Pancreas (tissue), 10 donors: ENCODE measurements at regions not wholly inside any gene's neighbourhood (a gene's known extent, or its start where the extent isn't known, plus 50 kb on each side); places are given as distances from the start of the nearest gene placed in this dataset.

Source experiments
- ATAC-seq, 4 donors: fragments of 200-7000 bp; cut with Tn5 transposase; one replicate each; pipeline versions ENCODE4 v1.8.0 to v1.9.1; 2020; ENCODE audit warnings: mild to moderate bottlenecking in 4 of 4, moderate library complexity in 4 of 4
- DNase-seq, 6 donors: peaks; one replicate each; pipeline ENCODE4 v3.0.0-alpha.2; 2020
- FAIRE-seq: peaks from 2 replicates; lab custom pipeline; 2012; peaks lifted over from hg19 to GRCh38; lab: Jason Lieb, UNC
- H3K27ac ChIP-seq, 4 donors: fragments of 200-600 bp; sonication (generic); 1 replicate in 3 of 4; 2 replicates in 1 of 4; pipeline versions ENCODE4 v1.5.0 to v1.8.0; 2020
- H3K27me3 ChIP-seq, 4 donors: fragments of 200-600 bp; one replicate each; pipeline ENCODE4 v1.8.0; 2021
- H3K36me3 ChIP-seq, 3 donors: fragments of 200-600 bp; sonication (generic) in 1 of 3; one replicate each; pipeline versions ENCODE4 v1.5.0 to v1.8.0; 2020 to 2021
- H3K4me1 ChIP-seq, 3 donors: fragments of 200-600 bp; one replicate each; pipeline ENCODE4 v1.8.0; 2021
- H3K4me3 ChIP-seq, 4 donors: fragments of 200-600 bp; sonication (generic) in 2 of 4; one replicate each; pipeline versions ENCODE4 v1.5.0 to v1.8.0; 2020 to 2021
- H3K9me3 ChIP-seq, 4 donors: fragments of 200-600 bp; one replicate each; pipeline ENCODE4 v1.8.0; 2021
- WGBS, 2 donors: extraction: QIAGEN DNeasy Blood & Tissue Kit; methylation state at CpG; one replicate each; pipeline ENCODE4 v1.1.7; 2013; 5-methylcytosine and 5-hydroxymethylcytosine counted together
- intact Hi-C, 3 donors: fragments of 100-400 bp; cut with DNase I; formaldehyde crosslinking; loops; one replicate each; pipeline versions ENCODE4 v1.11.1 to v1.14.2; 2022
- TF ChIP-seq, protein P1 (sequence below), 4 donors: fragments of 200-600 bp; sonication (generic) in 3 of 4; IDR thresholded peaks; one replicate each; pipeline versions ENCODE4 v1.5.0 to v1.8.0; 2021; ENCODE audit warnings: antibody characterized with exemption in 4 of 4
- donor health status: healthy with polysubstance abuse.
- donor health status: DM: no; HTN: no; CAD: no; lungs with moderate emphysema.
- donor health status: DM: no; HTN: no; CAD: no.
- donor health status: control.
- donor health status: control.
- donor health status: Bipolar disorder and iron deficiency.
- donor health status: DM: yes; HTN: yes; CAD: no.
- donor health status: DM: no; HTN: no; CAD: no.
- donor health status: DM: no; HTN: no; CAD: no.
- donor health status: DM: yes; HTN: yes; CAD: no.

DNA sequence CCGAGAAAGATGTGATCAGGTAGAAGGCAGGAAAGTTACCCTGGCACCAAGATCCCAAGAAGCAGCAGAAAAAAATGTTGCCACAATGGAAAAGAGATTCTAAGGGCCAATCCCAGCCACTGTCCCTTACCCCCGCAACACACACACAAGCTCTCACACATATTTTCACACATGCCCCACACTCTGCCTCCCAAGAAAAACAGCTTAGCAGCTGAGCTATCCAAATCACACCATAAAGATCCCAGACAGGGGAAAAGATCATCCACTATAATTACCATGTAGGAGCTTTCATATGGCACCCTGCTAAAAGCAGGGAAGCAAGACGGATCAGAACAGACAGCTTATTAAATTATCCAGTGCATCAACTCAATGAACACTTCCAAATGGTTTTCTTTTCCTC, 143.4 kb downstream of the FAM114A2 start:
- TF ChIP-seq, protein P1, sequence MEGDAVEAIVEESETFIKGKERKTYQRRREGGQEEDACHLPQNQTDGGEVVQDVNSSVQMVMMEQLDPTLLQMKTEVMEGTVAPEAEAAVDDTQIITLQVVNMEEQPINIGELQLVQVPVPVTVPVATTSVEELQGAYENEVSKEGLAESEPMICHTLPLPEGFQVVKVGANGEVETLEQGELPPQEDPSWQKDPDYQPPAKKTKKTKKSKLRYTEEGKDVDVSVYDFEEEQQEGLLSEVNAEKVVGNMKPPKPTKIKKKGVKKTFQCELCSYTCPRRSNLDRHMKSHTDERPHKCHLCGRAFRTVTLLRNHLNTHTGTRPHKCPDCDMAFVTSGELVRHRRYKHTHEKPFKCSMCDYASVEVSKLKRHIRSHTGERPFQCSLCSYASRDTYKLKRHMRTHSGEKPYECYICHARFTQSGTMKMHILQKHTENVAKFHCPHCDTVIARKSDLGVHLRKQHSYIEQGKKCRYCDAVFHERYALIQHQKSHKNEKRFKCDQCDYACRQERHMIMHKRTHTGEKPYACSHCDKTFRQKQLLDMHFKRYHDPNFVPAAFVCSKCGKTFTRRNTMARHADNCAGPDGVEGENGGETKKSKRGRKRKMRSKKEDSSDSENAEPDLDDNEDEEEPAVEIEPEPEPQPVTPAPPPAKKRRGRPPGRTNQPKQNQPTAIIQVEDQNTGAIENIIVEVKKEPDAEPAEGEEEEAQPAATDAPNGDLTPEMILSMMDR (IDR thresholded peaks at IDR 0.05): no peak
- Histone ChIP-seq H3K4me3 (no peak overlapping the region), H3K4me1 (no peaks in the 10 kb centered on the region), H3K27ac (no peak overlapping the region), H3K9me3 (no peaks in the 10 kb centered on the region), H3K27me3 (no peaks in the 10 kb centered on the region), H3K36me3 (no peaks in the 10 kb centered on the region)
- FAIRE-seq (no peak), DNase-seq (no peak), ATAC-seq (no peak)
- intact Hi-C loops: no loop called here
- 63 to 71% methylated on average over 3 of the region's 3 CpGs for WGBS, 2 donors

DNA sequence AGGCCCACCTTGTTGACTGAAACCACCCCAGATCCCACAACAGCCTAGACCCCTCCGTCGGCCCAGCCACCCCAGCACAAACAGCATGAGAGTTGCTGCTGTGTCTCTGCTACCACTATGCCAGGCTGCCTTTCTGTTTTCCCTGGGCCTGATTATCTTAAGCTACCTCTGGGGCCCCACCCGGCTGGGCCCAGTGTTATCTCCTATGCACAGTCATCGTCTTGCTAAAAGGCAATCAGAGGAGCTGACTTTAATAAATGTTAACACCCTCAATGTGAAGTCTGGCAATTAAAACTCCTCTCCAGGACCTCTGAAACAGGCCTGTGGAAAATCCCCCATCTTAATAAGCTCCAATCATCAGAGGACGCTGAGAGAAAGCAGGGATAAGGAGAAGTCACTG, 144.9 kb downstream of the FAM114A2 start:
- TF ChIP-seq, protein P1 (IDR thresholded peaks at IDR 0.05): no peak
- no peak overlapping the region for H3K27ac ChIP-seq
- no peaks in the 10 kb centered on the region for H3K27me3 ChIP-seq
- no peaks in the 10 kb centered on the region for H3K36me3 ChIP-seq
- no peak overlapping the region for H3K4me3 ChIP-seq
- WGBS, 2 donors: 53 to 62% methylated on average over 5 of the region's 5 CpGs
- FAIRE-seq: no peak
- intact Hi-C loops: no loop called here
- H3K4me1 ChIP-seq: no peaks in the 10 kb centered on the region
- ATAC-seq: no peak
- H3K9me3 ChIP-seq: no peaks in the 10 kb centered on the region
- peak in 1 of 6 donors; percentile 19 for DNase-seq

DNA sequence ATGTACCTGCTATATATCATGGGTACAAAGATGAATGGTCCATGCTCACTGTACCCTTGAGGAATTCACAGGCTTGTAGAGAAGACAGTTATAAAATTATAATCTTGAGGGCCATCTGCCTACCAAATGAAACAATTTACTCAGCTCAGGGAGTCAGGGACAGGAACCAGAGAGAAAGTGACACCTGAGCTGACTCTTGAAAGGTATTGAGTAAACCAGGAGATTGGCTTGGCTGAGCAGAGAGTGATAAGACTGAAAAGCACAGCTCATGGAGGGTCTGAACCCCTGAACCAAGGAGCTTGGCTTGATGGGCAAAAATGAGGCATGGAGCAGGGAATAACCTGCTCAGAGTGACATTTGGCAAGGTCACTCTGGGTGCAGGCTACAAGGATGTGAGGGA, 147.3 kb downstream of the FAM114A2 start:
- DNase-seq (no peak), FAIRE-seq (no peak), ATAC-seq (no peak)
- Histone ChIP-seq H3K27me3 (no peaks in the 10 kb centered on the region), H3K4me3 (no peak overlapping the region), H3K4me1 (no peaks in the 10 kb centered on the region), H3K9me3 (no peaks in the 10 kb centered on the region), H3K36me3 (no peaks in the 10 kb centered on the region), H3K27ac (no peak overlapping the region)
- TF ChIP-seq, protein P1 (IDR thresholded peaks at IDR 0.05): no peak
- intact Hi-C loops: no loop called here

DNA sequence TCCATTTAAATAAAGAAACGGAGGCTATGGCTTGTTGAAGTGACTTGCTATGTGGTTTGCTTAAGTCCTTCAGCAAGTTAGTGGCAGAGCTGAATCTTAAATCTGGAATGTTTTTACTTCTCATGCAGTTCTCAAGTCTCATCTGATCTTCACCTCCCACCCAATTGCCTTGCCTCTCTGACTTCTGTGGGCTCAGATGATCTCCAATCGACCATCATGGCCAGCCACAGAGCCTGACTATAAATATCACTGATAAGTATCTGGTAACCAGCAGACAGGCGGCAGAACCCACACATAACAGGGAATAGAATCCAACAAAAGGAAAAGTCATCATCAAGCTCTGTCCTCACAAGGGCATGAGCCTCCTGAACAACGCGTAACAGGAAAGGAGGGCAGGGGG, 149.9 kb downstream of the FAM114A2 start:
- ATAC-seq: no peak
- WGBS, 2 donors: 52 to 62% methylated on average over 5 of the region's 5 CpGs

DNA sequence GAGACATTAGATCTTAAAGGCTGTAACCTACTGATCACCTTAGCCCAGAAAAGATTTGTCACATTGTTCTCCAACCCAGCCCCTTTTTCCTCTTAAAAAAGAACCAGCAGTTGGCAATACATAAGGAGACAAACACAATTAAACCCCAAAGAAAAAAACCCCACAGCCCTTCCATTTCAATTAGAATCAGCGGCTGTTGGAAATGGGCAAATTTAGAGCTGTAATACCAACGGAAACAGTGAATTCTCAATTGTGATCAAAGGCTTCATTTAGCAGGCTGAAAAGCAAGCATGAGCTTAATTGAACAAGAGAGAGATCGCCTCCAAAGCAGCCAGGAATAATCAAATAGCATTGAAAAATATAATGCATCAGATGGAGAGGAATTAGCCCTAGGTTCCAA, 153.6 kb downstream of the FAM114A2 start:
- ATAC-seq (no peak), DNase-seq (no peak), FAIRE-seq (no peak)
- H3K27ac ChIP-seq: no peak overlapping the region
- H3K4me1 ChIP-seq: no peaks in the 10 kb centered on the region
- intact Hi-C loops: no loop called here
- H3K27me3 ChIP-seq: no peaks in the 10 kb centered on the region
- TF ChIP-seq, protein P1 (IDR thresholded peaks at IDR 0.05): no peak
- WGBS, 2 donors: 66 to 75% methylated on average over 3 of the region's 3 CpGs
- H3K36me3 ChIP-seq: no peaks in the 10 kb centered on the region
- no peak overlapping the region for H3K4me3 ChIP-seq
- no peaks in the 10 kb centered on the region for H3K9me3 ChIP-seq

More for the DNA sequence above, 149.9 kb downstream of the FAM114A2 start:
- intact Hi-C loops: no loop called here
- no peak overlapping the region for H3K4me3 ChIP-seq
- no peaks in the 10 kb centered on the region for H3K4me1 ChIP-seq
- no peaks in the 10 kb centered on the region for H3K9me3 ChIP-seq
- no peaks in the 10 kb centered on the region for H3K27me3 ChIP-seq
- FAIRE-seq (no peak), DNase-seq (no peak)
- TF ChIP-seq, protein P1 (IDR thresholded peaks at IDR 0.05): no peak
- H3K27ac ChIP-seq: no peak overlapping the region
- no peaks in the 10 kb centered on the region for H3K36me3 ChIP-seq
